Peyer's patch (tissue), 4 donors: ENCODE measurements at regions not wholly inside any gene's neighbourhood (a gene's known extent, or its start where the extent isn't known, plus 50 kb on each side); places are given as distances from the start of the nearest gene placed in this dataset.

Experiments used
- DNase-seq, 3 donors: peaks; one replicate each; pipeline ENCODE4 v3.0.0-alpha.2; 2017 to 2019
- H3K27ac ChIP-seq, 4 donors: fragments of 200-600 bp; sonication (generic); one replicate each; pipeline ENCODE4 v1.5.1; 2016 to 2019
- H3K27me3 ChIP-seq, 2 donors: fragments of 200-600 bp; sonication (generic); one replicate each; pipeline ENCODE4 v1.5.1; 2019
- H3K36me3 ChIP-seq, 3 donors: fragments of 200-600 bp; sonication (generic); one replicate each; pipeline ENCODE4 v1.5.1; 2016 to 2019
- H3K4me1 ChIP-seq, 4 donors: fragments of 200-600 bp; sonication (generic); one replicate each; pipeline ENCODE4 v1.5.1; 2016 to 2019
- H3K4me3 ChIP-seq, 4 donors: fragments of 200-600 bp; sonication (generic); 1 replicate in 3 of 4; 2 replicates in 1 of 4; pipeline ENCODE4 v1.5.1; 2016 to 2019; ENCODE audit warnings: mild to moderate bottlenecking in 1 of 4
- H3K9me3 ChIP-seq, 4 donors: fragments of 200-600 bp; sonication (generic); one replicate each; pipeline ENCODE4 v1.5.1; 2016 to 2019; ENCODE audit warnings: mild to moderate bottlenecking in 1 of 4
- POLR2A ChIP-seq, 2 donors: fragments of 450-650 bp; IDR thresholded peaks; one replicate each; pipeline ENCODE4 v1.5.1; 2017; ENCODE audit warnings: antibody characterized with exemption in 2 of 2, mild to moderate bottlenecking in 2 of 2, moderate library complexity in 2 of 2
- TF ChIP-seq, protein P1 (sequence below), 6 experiments: fragments of 450-650 bp in 4 of 6; fragments of 200-600 bp in 2 of 6; sonication (generic) in 1 of 6; IDR thresholded peaks; one replicate each; pipeline ENCODE4 v1.5.1; 2017 to 2019; ENCODE audit warnings: antibody characterized with exemption in 6 of 6, mild to moderate bottlenecking in 3 of 6, moderate library complexity in 1 of 6

DNA sequence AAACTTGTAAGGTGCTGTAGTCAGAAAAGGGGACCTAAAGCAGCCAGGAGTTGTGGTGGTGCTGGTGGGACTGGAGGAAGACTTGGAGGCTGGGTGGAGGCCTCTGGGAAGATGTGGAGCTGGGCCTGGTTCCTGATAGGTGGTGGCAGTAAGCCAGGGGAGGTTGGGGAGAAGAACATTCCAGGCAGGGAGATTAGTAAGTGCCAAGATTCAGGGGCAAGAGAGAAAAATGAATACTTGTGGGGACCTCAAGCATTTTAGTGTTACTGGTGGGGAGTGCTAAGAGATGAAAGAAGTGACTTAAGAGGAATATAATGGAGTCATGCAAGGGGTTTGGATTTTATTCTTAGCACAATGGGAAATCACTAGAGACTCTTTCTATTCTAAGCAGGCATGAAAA, 79.0 kb upstream of the B3GAT2 start:
- TF ChIP-seq, protein P1, sequence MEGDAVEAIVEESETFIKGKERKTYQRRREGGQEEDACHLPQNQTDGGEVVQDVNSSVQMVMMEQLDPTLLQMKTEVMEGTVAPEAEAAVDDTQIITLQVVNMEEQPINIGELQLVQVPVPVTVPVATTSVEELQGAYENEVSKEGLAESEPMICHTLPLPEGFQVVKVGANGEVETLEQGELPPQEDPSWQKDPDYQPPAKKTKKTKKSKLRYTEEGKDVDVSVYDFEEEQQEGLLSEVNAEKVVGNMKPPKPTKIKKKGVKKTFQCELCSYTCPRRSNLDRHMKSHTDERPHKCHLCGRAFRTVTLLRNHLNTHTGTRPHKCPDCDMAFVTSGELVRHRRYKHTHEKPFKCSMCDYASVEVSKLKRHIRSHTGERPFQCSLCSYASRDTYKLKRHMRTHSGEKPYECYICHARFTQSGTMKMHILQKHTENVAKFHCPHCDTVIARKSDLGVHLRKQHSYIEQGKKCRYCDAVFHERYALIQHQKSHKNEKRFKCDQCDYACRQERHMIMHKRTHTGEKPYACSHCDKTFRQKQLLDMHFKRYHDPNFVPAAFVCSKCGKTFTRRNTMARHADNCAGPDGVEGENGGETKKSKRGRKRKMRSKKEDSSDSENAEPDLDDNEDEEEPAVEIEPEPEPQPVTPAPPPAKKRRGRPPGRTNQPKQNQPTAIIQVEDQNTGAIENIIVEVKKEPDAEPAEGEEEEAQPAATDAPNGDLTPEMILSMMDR (IDR thresholded peaks at IDR 0.05) = no peak
- TF ChIP-seq POLR2A (IDR thresholded peaks at IDR 0.05) = no peak
- H3K27me3 ChIP-seq = no peaks in the 10 kb centered on the region
- H3K4me3 ChIP-seq = no peak overlapping the region
- H3K36me3 ChIP-seq = no peaks in the 10 kb centered on the region
- H3K9me3 ChIP-seq = no peaks in the 10 kb centered on the region
- DNase-seq = no peak
- H3K27ac ChIP-seq = no peak overlapping the region
- H3K4me1 ChIP-seq = no peaks in the 10 kb centered on the region

DNA sequence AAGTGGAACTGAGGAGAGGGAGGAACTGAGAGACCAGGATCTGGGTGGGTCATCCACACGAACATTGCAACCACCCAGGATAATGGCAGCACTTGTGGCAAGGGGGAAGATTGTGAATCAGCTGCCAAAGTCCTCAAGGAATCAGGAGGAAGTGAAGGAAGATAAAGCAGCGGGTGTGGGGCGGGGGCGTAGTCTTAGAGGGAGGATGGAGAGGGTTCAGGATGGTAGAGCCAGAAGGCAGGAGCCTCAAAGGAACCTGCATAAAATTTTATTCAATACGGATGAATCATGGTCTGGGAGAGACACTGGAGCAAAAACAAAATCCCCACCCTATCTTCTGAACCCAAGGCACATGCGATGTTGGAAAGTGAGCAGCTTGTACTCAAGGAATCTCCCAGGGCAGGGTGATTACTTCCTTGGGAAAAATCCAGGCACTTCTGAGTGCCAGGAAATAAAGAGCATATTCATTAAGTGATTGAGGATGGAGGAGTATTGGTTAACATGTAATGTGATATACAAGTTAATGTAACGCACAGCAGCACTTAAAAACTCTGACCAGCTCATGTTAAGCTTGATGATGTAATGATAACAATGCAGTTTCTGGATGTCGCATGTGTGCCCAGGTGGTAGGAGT, 82.0 kb upstream of the B3GAT2 start:
- no peak for DNase-seq
- Histone ChIP-seq H3K4me3 (no peak overlapping the region), H3K27me3 (no peaks in the 10 kb centered on the region), H3K27ac (no peak overlapping the region), H3K36me3 (no peaks in the 10 kb centered on the region), H3K4me1 (no peaks in the 10 kb centered on the region), H3K9me3 (no peaks in the 10 kb centered on the region)
- TF ChIP-seq, protein P1 (IDR thresholded peaks at IDR 0.05) = no peak
- no peak for TF ChIP-seq POLR2A (IDR thresholded peaks at IDR 0.05)

DNA sequence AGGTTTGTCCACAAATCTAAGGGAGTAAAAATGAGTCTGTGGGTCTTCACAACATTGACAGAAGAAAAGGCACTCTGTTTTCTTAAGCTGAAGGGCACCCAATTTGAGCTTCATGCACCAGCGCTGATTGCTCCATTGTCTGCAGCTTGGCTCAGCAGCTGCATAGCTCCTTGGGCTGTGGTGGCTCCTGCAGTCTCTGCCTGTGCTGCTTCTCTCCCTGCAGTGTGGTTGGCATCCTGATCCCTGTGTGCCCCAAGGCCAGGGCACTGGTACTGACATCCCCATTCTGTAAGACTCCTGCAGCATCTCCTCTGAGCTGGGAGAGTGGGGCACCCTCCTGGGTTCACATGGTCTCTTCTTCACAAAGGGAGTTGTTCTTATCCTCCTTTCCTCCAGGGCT, 83.2 kb upstream of the B3GAT2 start:
- Histone ChIP-seq H3K4me1 (no peaks in the 10 kb centered on the region), H3K36me3 (no peaks in the 10 kb centered on the region), H3K27ac (no peak overlapping the region), H3K4me3 (no peak overlapping the region), H3K27me3 (no peaks in the 10 kb centered on the region), H3K9me3 (no peaks in the 10 kb centered on the region)
- no peak for DNase-seq
- no peak for TF ChIP-seq POLR2A (IDR thresholded peaks at IDR 0.05)
- TF ChIP-seq, protein P1 (IDR thresholded peaks at IDR 0.05) = no peak

DNA sequence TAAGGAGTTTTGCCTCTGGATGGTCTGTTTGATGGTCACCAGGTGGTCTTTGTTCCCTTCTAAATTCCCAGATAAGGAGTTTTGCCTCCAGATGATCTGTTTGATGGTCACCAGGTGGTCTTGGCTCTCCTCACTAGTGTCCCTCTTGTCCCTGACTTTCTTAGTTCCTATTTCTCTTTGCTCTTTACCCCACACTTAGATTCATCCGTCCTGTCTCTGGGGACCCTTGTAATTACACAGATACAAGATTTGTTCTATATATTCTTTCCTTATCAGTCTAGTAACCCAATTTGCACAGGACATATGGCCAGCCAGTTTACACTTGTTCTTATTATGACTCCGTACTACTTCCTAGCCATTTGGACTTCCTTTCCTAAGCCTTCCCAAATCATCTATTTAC, 84.0 kb upstream of the B3GAT2 start:
- DNase-seq = no peak
- no peaks in the 10 kb centered on the region for H3K36me3 ChIP-seq
- no peaks in the 10 kb centered on the region for H3K27me3 ChIP-seq
- no peak for TF ChIP-seq POLR2A (IDR thresholded peaks at IDR 0.05)
- TF ChIP-seq, protein P1 (IDR thresholded peaks at IDR 0.05) = no peak
- no peak overlapping the region for H3K4me3 ChIP-seq
- H3K27ac ChIP-seq = no peak overlapping the region
- no peaks in the 10 kb centered on the region for H3K9me3 ChIP-seq
- H3K4me1 ChIP-seq = no peaks in the 10 kb centered on the region

DNA sequence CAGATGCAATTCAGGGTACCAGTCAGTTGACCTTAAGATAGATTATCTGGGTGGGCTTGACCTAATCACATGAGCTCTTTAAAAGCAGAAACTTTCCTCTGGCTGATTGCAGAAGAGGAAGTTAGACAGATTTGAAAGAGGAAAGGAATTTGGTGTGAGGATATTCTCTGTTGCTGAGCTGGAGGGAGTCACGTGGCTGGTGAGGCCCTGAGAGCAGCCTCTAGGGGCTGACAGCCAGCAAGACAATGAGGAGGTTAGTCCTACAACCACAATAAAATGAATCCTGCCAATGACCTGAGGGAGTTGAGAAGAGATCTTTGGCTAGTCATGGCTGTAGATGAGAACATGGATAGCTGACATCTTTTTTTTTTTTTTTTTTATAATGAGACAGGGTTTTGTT, 87.0 kb upstream of the B3GAT2 start:
- no peak for DNase-seq
- TF ChIP-seq, protein P1 (IDR thresholded peaks at IDR 0.05) = no peak
- no peak for TF ChIP-seq POLR2A (IDR thresholded peaks at IDR 0.05)
- Histone ChIP-seq H3K4me3 (no peak overlapping the region), H3K27ac (no peak overlapping the region), H3K36me3 (no peaks in the 10 kb centered on the region), H3K9me3 (no peaks in the 10 kb centered on the region), H3K4me1 (no peaks in the 10 kb centered on the region), H3K27me3 (no peaks in the 10 kb centered on the region)

DNA sequence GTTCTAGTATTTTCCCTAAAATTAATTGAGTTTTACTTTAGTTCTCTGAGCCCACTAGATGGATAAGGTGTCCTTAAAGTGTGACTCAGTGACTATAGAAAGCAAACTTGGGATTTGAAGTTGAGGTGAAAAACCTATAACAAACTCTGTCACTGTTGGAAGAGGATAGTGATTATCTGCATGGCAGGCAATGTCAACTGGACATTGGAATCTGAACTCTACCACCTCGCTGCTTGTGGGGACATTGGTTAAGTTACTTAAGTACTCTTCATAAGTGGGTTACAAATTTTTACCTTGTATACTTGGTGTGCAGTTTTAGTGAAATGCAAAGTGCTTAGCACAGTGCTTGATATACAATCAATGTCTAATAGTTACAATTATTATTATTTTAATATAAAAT, 87.9 kb upstream of the B3GAT2 start:
- no peaks in the 10 kb centered on the region for H3K27me3 ChIP-seq
- no peak for DNase-seq
- H3K9me3 ChIP-seq = no peaks in the 10 kb centered on the region
- H3K4me3 ChIP-seq = no peak overlapping the region
- TF ChIP-seq POLR2A (IDR thresholded peaks at IDR 0.05) = no peak
- H3K4me1 ChIP-seq = no peaks in the 10 kb centered on the region
- no peaks in the 10 kb centered on the region for H3K36me3 ChIP-seq
- H3K27ac ChIP-seq = no peak overlapping the region
